ENCODE measurements at regions not wholly inside any gene's neighbourhood (a gene's known extent, or its start where the extent isn't known, plus 50 kb on each side); places are given as distances from the start of the nearest gene placed in this dataset.

DNA sequence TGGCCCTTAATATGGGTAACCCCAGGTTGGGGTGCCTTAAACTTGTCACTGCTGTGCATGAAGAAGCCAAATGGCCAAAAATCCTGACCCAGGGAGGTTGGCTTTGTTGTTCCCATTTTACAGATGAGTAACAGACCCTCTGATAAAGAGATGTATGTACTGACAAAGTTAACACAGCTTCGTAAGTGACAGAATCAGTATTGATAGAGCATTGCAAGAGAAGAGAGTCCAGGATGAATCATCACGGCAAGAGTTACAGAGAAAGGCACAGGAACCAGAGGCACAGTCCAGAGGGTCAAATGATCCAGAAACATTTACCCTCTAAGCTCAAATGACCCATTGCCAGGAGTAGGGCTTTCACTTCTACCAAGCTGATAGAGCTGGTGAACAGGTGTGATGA lies 103.8 kb upstream of the SMC2 start:
- Histone ChIP-seq H3K36me3 (ENCODE audit: control insufficient read depth, insufficient read depth, low read length, severe bottlenecking) (no peaks in the 10 kb centered on the region), H3K9ac (ENCODE audit: low read length) (no peak overlapping the region), H3K9me3 (ENCODE audit: control insufficient read depth, low read length) (no peaks in the 10 kb centered on the region), H3K4me1 (ENCODE audit: control insufficient read depth, insufficient read depth, low read length) (peaks cover 40% of the 10 kb centered on the region), H3K27me3 (replicated peaks; ENCODE audit: control insufficient read depth, insufficient read depth, low read length) (no peaks in the 10 kb centered on the region), H3K4me3 (ENCODE audit: low read length) (no peak overlapping the region)
- DNase-seq (ENCODE audit: low read depth) = no peak

DNA sequence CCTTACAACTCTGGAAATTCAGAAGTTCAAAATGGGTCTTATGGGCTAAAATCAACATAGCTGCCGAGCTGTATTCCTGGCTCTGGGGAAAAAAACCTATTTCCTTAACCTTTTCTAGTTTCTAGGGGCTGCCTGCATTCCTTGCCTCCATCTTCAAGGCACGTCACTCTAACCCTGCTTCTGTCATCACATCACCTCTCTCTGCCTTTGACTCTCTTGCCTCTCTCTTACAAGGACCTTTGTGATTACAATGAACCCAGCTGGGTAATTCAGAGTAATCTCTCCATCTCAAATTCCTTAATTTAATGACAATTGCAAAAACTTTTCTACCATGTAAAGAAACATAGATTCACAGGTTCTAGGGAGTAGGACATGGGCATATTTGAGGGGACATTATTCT lies 103.1 kb upstream of the SMC2 start:
- H3K4me1 ChIP-seq (ENCODE audit: control insufficient read depth, insufficient read depth, low read length) = peaks cover 40% of the 10 kb centered on the region
- DNase-seq (ENCODE audit: low read depth) = no peak
- no peak overlapping the region for H3K9ac ChIP-seq (ENCODE audit: low read length)
- H3K27me3 ChIP-seq (replicated peaks; ENCODE audit: control insufficient read depth, insufficient read depth, low read length) = no peaks in the 10 kb centered on the region
- no peaks in the 10 kb centered on the region for H3K36me3 ChIP-seq (ENCODE audit: control insufficient read depth, insufficient read depth, low read length, severe bottlenecking)
- no peak overlapping the region for H3K4me3 ChIP-seq (ENCODE audit: low read length)
- H3K9me3 ChIP-seq (ENCODE audit: control insufficient read depth, low read length) = no peaks in the 10 kb centered on the region

DNA sequence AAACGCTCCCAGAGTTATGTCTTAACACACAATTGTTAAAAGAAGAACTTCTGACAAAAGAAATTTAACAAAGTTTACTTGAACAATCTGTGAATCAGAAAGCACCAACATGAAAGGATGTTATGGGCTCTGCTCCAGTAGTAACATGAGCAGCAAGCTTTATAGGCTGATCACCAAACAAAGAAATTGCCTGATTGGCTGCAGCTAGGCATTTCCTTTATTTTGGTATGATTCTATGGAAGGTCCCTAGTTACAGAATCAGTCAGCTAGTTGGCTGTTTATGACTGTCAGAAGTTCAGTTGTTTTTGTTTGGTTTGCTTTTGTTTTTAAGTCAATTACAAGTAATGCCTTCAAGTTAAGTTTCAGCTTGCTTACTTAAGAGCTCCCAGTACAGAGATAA lies 102.4 kb upstream of the SMC2 start:
- Histone ChIP-seq H3K36me3 (ENCODE audit: control insufficient read depth, insufficient read depth, low read length, severe bottlenecking) (no peaks in the 10 kb centered on the region), H3K4me1 (ENCODE audit: control insufficient read depth, insufficient read depth, low read length) (peaks cover 40% of the 10 kb centered on the region), H3K9ac (ENCODE audit: low read length) (no peak overlapping the region), H3K27me3 (replicated peaks; ENCODE audit: control insufficient read depth, insufficient read depth, low read length) (no peaks in the 10 kb centered on the region), H3K9me3 (ENCODE audit: control insufficient read depth, low read length) (no peaks in the 10 kb centered on the region), H3K4me3 (ENCODE audit: low read length) (no peak overlapping the region)
- peak; percentile 9 for DNase-seq (ENCODE audit: low read depth)

DNA sequence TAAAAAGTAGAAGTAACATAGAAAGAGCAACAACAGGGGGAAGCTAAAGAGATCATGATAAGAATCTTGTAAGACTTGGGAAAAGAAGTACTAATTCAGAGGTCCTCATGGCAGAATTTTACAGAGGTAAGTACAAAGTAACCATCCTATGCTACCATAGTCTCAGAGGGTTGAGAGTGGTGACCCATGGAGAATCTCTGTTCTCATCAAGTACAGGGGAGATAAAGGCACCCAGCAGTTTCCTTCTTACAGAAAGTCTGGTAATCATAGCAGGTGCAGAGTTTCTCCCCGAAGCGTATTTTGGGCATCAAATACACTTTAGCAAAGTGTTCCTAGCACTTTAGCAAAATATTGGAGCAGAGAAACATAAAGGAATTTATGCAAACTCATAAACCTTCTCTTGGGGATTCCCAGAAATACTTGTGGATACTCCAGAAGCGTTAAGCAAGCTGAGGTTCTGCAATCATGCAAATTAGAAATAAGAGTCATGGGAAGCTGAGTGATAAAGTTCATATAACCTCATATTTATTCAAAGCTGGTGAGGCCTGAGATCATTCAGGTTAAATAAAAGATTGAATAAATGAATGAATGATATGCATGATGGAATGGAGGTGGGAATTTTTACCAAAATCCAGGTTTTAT lies 101.0 kb upstream of the SMC2 start:
- Histone ChIP-seq H3K36me3 (ENCODE audit: control insufficient read depth, insufficient read depth, low read length, severe bottlenecking) (no peaks in the 10 kb centered on the region), H3K27me3 (replicated peaks; ENCODE audit: control insufficient read depth, insufficient read depth, low read length) (no peaks in the 10 kb centered on the region), H3K4me1 (ENCODE audit: control insufficient read depth, insufficient read depth, low read length) (peaks cover 40% of the 10 kb centered on the region), H3K9ac (ENCODE audit: low read length) (no peak overlapping the region), H3K4me3 (ENCODE audit: low read length) (no peak overlapping the region), H3K9me3 (ENCODE audit: control insufficient read depth, low read length) (no peaks in the 10 kb centered on the region)
- no peak for DNase-seq (ENCODE audit: low read depth)

DNA sequence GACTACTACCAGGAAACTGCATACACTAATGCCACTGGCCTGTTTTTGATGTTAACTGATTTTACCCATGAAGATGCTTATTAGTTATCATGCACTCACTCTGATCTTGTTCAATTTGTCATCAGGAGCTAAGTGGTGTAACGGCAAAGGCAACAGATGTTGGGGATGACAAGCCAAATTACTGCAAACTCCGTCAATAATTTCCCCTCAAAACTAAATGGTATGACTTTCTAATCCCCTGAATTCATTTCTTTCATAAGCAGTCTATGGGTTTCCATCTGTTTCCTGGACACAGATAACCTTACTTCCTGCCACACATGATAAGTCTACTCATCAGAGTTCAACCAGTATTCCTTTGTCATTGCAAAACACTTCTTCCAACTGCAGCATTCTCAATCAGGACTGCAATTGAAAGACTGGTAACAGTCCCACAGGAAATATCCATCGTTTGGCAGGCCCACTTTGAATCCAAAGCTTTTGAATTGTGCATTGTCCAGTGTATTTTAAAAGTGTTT lies 96.2 kb upstream of the SMC2 start:
- no peaks in the 10 kb centered on the region for H3K27me3 ChIP-seq (replicated peaks; ENCODE audit: control insufficient read depth, insufficient read depth, low read length)
- H3K9ac ChIP-seq (ENCODE audit: low read length) = no peak overlapping the region
- no peak overlapping the region for H3K4me3 ChIP-seq (ENCODE audit: low read length)
- no peaks in the 10 kb centered on the region for H3K9me3 ChIP-seq (ENCODE audit: control insufficient read depth, low read length)
- no peaks in the 10 kb centered on the region for H3K36me3 ChIP-seq (ENCODE audit: control insufficient read depth, insufficient read depth, low read length, severe bottlenecking)
- DNase-seq (ENCODE audit: low read depth) = no peak
- peaks cover 8% of the 10 kb centered on the region for H3K4me1 ChIP-seq (ENCODE audit: control insufficient read depth, insufficient read depth, low read length)

DNA sequence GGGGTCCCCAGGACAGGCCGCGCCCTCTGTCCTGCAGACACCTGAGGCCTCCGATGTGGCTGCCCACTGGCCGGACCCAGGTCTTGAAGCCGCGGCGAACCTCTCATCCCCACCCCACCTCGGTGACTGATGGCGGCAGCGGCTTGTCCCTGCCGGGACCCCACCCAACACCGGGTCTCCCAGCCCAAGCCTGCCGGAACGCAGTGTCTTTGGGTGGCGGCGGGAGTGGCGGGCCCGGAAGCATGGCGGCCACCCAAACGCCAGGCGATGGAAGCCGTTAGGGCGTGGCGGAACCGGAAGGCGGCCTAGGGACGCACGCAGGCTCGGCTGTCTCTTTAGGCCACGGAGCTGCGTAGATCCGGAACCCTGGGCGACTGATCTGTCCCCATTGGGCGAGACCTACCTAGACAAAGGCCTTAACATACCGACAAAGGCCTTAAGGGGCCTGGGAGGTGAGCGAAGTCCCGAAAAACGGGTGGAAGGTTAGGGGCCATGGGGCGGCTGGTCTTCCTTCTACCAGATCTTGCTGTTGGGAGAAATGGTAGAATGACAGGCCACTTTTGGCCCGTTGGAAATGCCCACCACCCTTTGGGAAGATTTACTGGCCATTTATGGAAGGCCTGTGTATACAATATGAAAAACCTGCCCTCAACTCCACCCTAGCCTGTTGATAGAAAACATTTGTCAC lies 94.6 kb upstream of the SMC2 start:
- Histone ChIP-seq H3K4me1 (ENCODE audit: control insufficient read depth, insufficient read depth, low read length) (no peaks in the 10 kb centered on the region), H3K9ac (ENCODE audit: low read length) (no peak overlapping the region), H3K4me3 (ENCODE audit: low read length) (no peak overlapping the region), H3K27me3 (replicated peaks; ENCODE audit: control insufficient read depth, insufficient read depth, low read length) (no peaks in the 10 kb centered on the region), H3K9me3 (ENCODE audit: control insufficient read depth, low read length) (no peaks in the 10 kb centered on the region), H3K36me3 (ENCODE audit: control insufficient read depth, insufficient read depth, low read length, severe bottlenecking) (no peaks in the 10 kb centered on the region)
- no peak for DNase-seq (ENCODE audit: low read depth)

DNA sequence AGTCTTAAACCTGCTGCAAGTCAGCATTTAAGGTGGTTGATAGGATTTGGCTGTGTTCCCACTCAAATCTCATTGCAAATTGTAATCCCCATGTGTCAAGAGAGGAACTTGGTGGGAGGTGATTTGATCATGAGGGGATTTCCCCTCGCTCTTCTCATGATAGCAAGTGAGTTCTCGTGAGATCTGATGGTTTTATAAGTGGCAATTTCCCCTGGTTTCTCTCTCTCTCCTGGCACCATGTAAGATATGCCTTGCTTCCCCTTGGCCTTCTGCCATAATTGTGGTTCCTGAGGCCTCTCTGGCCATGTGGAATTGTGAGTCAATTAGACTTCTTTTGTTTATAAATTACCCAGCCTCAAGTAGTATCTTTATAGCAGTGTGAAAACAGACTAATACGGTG lies 84.3 kb upstream of the SMC2 start:
- no peaks in the 10 kb centered on the region for H3K36me3 ChIP-seq (ENCODE audit: control insufficient read depth, insufficient read depth, low read length, severe bottlenecking)
- no peaks in the 10 kb centered on the region for H3K27me3 ChIP-seq (replicated peaks; ENCODE audit: control insufficient read depth, insufficient read depth, low read length)
- no peaks in the 10 kb centered on the region for H3K4me1 ChIP-seq (ENCODE audit: control insufficient read depth, insufficient read depth, low read length)
- no peaks in the 10 kb centered on the region for H3K9me3 ChIP-seq (ENCODE audit: control insufficient read depth, low read length)
- no peak overlapping the region for H3K9ac ChIP-seq (ENCODE audit: low read length)
- no peak overlapping the region for H3K4me3 ChIP-seq (ENCODE audit: low read length)
- DNase-seq (ENCODE audit: low read depth) = no peak

DNA sequence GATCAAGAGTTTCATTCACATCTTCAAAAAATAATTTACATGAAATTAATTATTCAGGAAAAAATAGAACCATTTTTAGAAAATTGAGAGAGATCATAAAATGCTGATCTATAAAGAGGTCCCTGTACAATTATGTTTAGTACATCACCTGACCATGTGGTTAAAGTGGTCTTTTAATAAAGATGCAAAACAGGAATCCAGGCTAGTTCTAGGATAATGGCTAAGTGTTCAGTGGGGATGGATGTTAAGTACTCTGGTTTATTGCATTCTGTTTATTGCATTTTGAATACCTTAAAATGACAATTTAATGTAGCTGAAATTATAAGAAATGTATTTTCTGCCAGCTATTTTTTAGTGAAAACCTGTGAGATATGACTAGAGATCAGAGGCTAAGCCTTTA lies 72.0 kb upstream of the SMC2 start:
- DNase-seq (ENCODE audit: low read depth) = no peak
- Histone ChIP-seq H3K9ac (ENCODE audit: low read length) (no peak overlapping the region), H3K36me3 (ENCODE audit: control insufficient read depth, insufficient read depth, low read length, severe bottlenecking) (no peaks in the 10 kb centered on the region), H3K4me1 (ENCODE audit: control insufficient read depth, insufficient read depth, low read length) (no peaks in the 10 kb centered on the region), H3K9me3 (ENCODE audit: control insufficient read depth, low read length) (no peaks in the 10 kb centered on the region), H3K27me3 (replicated peaks; ENCODE audit: control insufficient read depth, insufficient read depth, low read length) (no peaks in the 10 kb centered on the region), H3K4me3 (ENCODE audit: low read length) (no peak overlapping the region)

DNA sequence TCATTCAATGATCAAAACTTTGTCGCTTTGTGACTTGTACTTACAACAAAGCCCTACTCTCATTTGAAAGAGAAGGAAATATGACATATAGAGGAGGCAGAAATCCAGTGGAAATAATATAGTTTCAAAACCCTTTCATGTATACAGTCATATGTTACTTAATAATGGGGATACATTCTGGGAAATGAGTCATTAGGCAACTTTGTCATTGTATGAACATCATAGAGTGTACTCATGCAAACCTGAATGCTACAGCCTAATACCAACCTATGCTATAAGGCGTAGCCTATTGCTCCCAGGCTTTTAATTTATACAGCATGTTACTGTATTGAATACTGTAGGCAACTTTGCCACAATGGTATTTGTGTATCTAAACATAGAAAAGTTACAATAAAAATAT lies 69.0 kb upstream of the SMC2 start:
- Histone ChIP-seq H3K4me3 (ENCODE audit: low read length) (no peak overlapping the region), H3K27me3 (replicated peaks; ENCODE audit: control insufficient read depth, insufficient read depth, low read length) (no peaks in the 10 kb centered on the region), H3K9ac (ENCODE audit: low read length) (no peak overlapping the region), H3K4me1 (ENCODE audit: control insufficient read depth, insufficient read depth, low read length) (no peaks in the 10 kb centered on the region), H3K36me3 (ENCODE audit: control insufficient read depth, insufficient read depth, low read length, severe bottlenecking) (no peaks in the 10 kb centered on the region), H3K9me3 (ENCODE audit: control insufficient read depth, low read length) (no peaks in the 10 kb centered on the region)
- DNase-seq (ENCODE audit: low read depth) = no peak

DNA sequence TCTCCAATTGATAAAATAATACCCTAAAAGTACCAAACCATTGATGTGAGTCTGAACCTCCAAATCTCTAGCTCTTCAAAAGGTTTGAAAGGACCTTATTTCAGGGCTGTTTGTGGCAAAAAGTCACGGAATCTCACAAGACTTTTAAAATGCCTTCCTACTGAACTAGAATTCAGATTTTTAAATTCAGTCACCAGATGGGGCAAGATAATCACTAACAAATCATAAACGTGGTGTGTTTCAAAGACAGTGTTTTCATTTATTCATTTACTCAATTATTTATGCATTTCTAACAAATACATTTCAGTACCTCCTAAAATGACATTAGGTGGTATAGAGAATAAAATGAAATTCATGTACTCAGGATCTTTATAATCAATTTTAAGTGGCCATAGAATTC lies 68.2 kb upstream of the SMC2 start:
- no peaks in the 10 kb centered on the region for H3K9me3 ChIP-seq (ENCODE audit: control insufficient read depth, low read length)
- no peaks in the 10 kb centered on the region for H3K36me3 ChIP-seq (ENCODE audit: control insufficient read depth, insufficient read depth, low read length, severe bottlenecking)
- H3K4me3 ChIP-seq (ENCODE audit: low read length) = no peak overlapping the region
- no peaks in the 10 kb centered on the region for H3K27me3 ChIP-seq (replicated peaks; ENCODE audit: control insufficient read depth, insufficient read depth, low read length)
- H3K4me1 ChIP-seq (ENCODE audit: control insufficient read depth, insufficient read depth, low read length) = no peaks in the 10 kb centered on the region
- peak; percentile 56 for DNase-seq (ENCODE audit: low read depth)
- H3K9ac ChIP-seq (ENCODE audit: low read length) = no peak overlapping the region

DNA sequence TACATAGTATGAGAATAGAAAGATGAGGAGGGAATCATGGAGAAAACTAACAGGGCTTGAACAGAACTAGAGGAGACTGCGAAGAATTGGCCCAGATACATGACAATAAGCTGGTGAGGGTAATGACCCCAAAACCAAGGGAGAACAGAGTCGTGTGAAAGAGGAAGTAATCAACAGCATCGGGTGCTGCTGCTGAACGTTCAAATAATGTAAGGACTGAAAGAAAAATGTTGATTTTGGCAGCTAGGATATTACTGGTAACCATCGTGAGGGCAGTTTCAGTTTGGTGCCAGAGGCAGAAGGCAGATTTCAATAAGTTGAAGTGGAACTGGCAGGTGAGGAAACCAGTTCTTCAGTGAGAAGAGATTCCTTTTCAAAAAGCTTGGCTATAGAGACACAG lies 66.8 kb upstream of the SMC2 start:
- Histone ChIP-seq H3K4me3 (ENCODE audit: low read length) (no peak overlapping the region), H3K4me1 (ENCODE audit: control insufficient read depth, insufficient read depth, low read length) (no peaks in the 10 kb centered on the region), H3K9me3 (ENCODE audit: control insufficient read depth, low read length) (no peaks in the 10 kb centered on the region), H3K27me3 (replicated peaks; ENCODE audit: control insufficient read depth, insufficient read depth, low read length) (no peaks in the 10 kb centered on the region), H3K9ac (ENCODE audit: low read length) (no peak overlapping the region), H3K36me3 (ENCODE audit: control insufficient read depth, insufficient read depth, low read length, severe bottlenecking) (no peaks in the 10 kb centered on the region)
- no peak for DNase-seq (ENCODE audit: low read depth)

DNA sequence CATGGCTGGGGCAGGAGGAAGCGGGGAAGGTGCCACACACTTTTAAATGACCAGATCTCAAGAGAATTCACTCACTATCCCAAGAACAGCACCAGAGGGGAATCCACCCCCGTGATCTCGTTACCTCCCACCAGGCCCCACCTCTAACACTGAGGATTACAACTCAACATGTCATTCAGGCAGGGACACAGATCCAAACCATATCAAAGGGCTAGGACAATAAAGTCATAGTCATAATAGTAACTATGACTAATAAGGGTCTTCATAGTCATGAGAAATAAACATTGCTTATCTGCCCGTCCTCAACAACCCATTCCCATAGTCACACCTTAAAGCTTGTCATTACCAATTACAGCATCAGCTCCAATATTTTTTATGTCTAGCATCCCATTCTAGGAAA lies 65.3 kb upstream of the SMC2 start:
- DNase-seq (ENCODE audit: low read depth) = no peak
- Histone ChIP-seq H3K27me3 (replicated peaks; ENCODE audit: control insufficient read depth, insufficient read depth, low read length) (no peaks in the 10 kb centered on the region), H3K9me3 (ENCODE audit: control insufficient read depth, low read length) (no peaks in the 10 kb centered on the region), H3K4me3 (ENCODE audit: low read length) (no peak overlapping the region), H3K9ac (ENCODE audit: low read length) (no peak overlapping the region), H3K36me3 (ENCODE audit: control insufficient read depth, insufficient read depth, low read length, severe bottlenecking) (no peaks in the 10 kb centered on the region), H3K4me1 (ENCODE audit: control insufficient read depth, insufficient read depth, low read length) (no peaks in the 10 kb centered on the region)

Measured in adipocyte (in vitro differentiated cells).